Stomach (tissue), 8 donors: ENCODE measurements at regions not wholly inside any gene's neighbourhood (a gene's known extent, or its start where the extent isn't known, plus 50 kb on each side); places are given as distances from the start of the nearest gene placed in this dataset.
"Not testable (repeated sequence)": the region's sequence is repeated elsewhere in the genome, so short reads cannot be mapped to it uniquely, and the experiment has no call there.

ENCODE experiments used
- DNase-seq, 2 donors: peaks; one replicate each; pipeline versions ENCODE4 v3.0.0 to v3.0.0-alpha.2; 2013 to 2019
- H3K27ac ChIP-seq, 5 donors: fragments of 200-600 bp in 4 of 5; sonication (generic) in 4 of 5; one replicate each; pipeline ENCODE4 v1.5.1; 2013 to 2019; ENCODE audit warnings: mild to moderate bottlenecking in 1 of 5, moderate library complexity in 1 of 5
- H3K27me3 ChIP-seq, 3 donors: fragments of 200-600 bp; sonication (generic); one replicate each; pipeline ENCODE4 v1.5.1; 2017 to 2019; ENCODE audit warnings: mixed run types in 1 of 3
- H3K36me3 ChIP-seq, 4 donors: fragments of 200-600 bp; sonication (generic); 1 replicate in 3 of 4; 2 replicates in 1 of 4; pipeline ENCODE4 v1.5.1; 2016 to 2019
- H3K4me1 ChIP-seq, 4 donors: fragments of 200-600 bp; sonication (generic); one replicate each; pipeline ENCODE4 v1.5.1; 2016 to 2019
- H3K4me3 ChIP-seq, 4 donors: fragments of 200-600 bp; sonication (generic) in 3 of 4; one replicate each; pipeline ENCODE4 v1.5.1; 2016 to 2019; ENCODE audit warnings: mild to moderate bottlenecking in 1 of 4
- H3K9me3 ChIP-seq, 4 donors: fragments of 200-600 bp; sonication (generic); one replicate each; pipeline ENCODE4 v1.5.1; 2016 to 2019
- CTCF ChIP-seq, 7 experiments: fragments of 450-650 bp in 4 of 7; fragments of 200-600 bp in 3 of 7; sonication (generic) in 3 of 7; IDR thresholded peaks; one replicate each; pipeline ENCODE4 v1.5.1; 2016 to 2019; ENCODE audit warnings: antibody characterized with exemption in 7 of 7, control low read depth in 2 of 7, mild to moderate bottlenecking in 1 of 7
- EP300 ChIP-seq: sonication (generic); formaldehyde crosslinking; IDR thresholded peaks from one replicate; pipeline ENCODE4 v1.6.1; 2017; ENCODE audit warnings: antibody characterized with exemption
- POLR2A ChIP-seq, 4 donors: fragments of 450-650 bp; IDR thresholded peaks; one replicate each; pipeline ENCODE4 v1.6.1; 2016; ENCODE audit warnings: antibody characterized with exemption in 4 of 4, control low read depth in 2 of 4, mild to moderate bottlenecking in 1 of 4, moderate library complexity in 1 of 4
- POLR2AphosphoS5 ChIP-seq, 3 donors: sonication (generic); formaldehyde crosslinking; IDR thresholded peaks; one replicate each; pipeline ENCODE4 v1.6.1; 2016; ENCODE audit warnings: antibody characterized with exemption in 3 of 3
- WGBS, 5 donors: extraction: QIAGEN DNeasy Blood & Tissue Kit in 3 of 5; methylation state at CpG; one replicate each; pipeline versions ENCODE4 v1.1.5 to v1.1.7; 2013 to 2018; 5-methylcytosine and 5-hydroxymethylcytosine counted together
- intact Hi-C: fragments of 100-400 bp; cut with DNase I; formaldehyde crosslinking; loops from one replicate; pipeline ENCODE4 v1.15.1; 2023; ENCODE audit warnings: low total_unique reads
- donor health status: healthy with polysubstance abuse.
- donor health status: Bipolar disorder and iron deficiency.
- donor health status: healthy.

GRCh38 chr21:19489930-19490329, 1086.3 kb upstream of the TMPRSS15 start:
- DNase-seq = peak; percentile 10 to 32
- Histone ChIP-seq H3K9me3 (peaks cover 0 to 8% (median 3%) of the 10 kb centered on the region in 4 donors), H3K4me3 (no peak overlapping the region), H3K27ac (peak overlapping the region in 3 of 5 donors; percentile 12 to 74 (median 33)), H3K27me3 (no peaks in the 10 kb centered on the region), H3K4me1 (peaks cover 0 to 13% (median 7%) of the 10 kb centered on the region in 4 donors), H3K36me3 (no peaks in the 10 kb centered on the region)
- 10 to 28% (median 22%) methylated on average over 3 of the region's 3 CpGs for WGBS, 5 donors
- TF ChIP-seq POLR2A (IDR thresholded peaks at IDR 0.05) (no peak), EP300 (no peak), POLR2AphosphoS5 (IDR thresholded peaks at IDR 0.05) (no peak), CTCF (IDR thresholded peaks at IDR 0.05) (no peak)
- intact Hi-C loops = no loop called here

GRCh38 chr21:19490481-19490880, 1086.9 kb upstream of the TMPRSS15 start:
- H3K27me3 ChIP-seq = no peaks in the 10 kb centered on the region
- peaks cover 0 to 8% (median 3%) of the 10 kb centered on the region in 4 donors for H3K9me3 ChIP-seq
- intact Hi-C loops = no loop called here
- no peak for TF ChIP-seq CTCF (IDR thresholded peaks at IDR 0.05)
- TF ChIP-seq POLR2AphosphoS5 (IDR thresholded peaks at IDR 0.05) = peak in 2 of 3 donors; percentile 35 to 45
- peak; percentile 16 to 58 for DNase-seq
- no peak overlapping the region for H3K4me3 ChIP-seq
- peaks cover 0 to 13% (median 7%) of the 10 kb centered on the region in 4 donors for H3K4me1 ChIP-seq
- H3K27ac ChIP-seq = peak overlapping the region in 2 of 5 donors; percentile 12 to 33
- 7 to 37% (median 10%) methylated on average over 2 of the region's 2 CpGs for WGBS, 5 donors
- H3K36me3 ChIP-seq = no peaks in the 10 kb centered on the region

- H3K9me3 ChIP-seq, H3K27ac ChIP-seq, H3K4me3 ChIP-seq, intact Hi-C loops, H3K36me3 ChIP-seq, H3K27me3 ChIP-seq, H3K4me1 ChIP-seq, DNase-seq: not testable (repeated sequence)
- WGBS, 5 donors = 90 to 98% (median 96%) methylated on average over 28 to 51 of the region's 52 CpGs
Observed at GRCh38 chr21:19493437-19494241, 1090.1 kb upstream of the TMPRSS15 start.

- no peak for DNase-seq
- TF ChIP-seq POLR2AphosphoS5 (IDR thresholded peaks at IDR 0.05) (no peak), EP300 (no peak), POLR2A (IDR thresholded peaks at IDR 0.05) (no peak), CTCF (IDR thresholded peaks at IDR 0.05) (no peak)
- 85 to 96% (median 94%) methylated on average over 3 of the region's 3 CpGs for WGBS, 5 donors
Observed at GRCh38 chr21:19501115-19501514, 1097.5 kb upstream of the TMPRSS15 start.

GRCh38 chr21:19507682-19508260, 1104.2 kb upstream of the TMPRSS15 start:
- WGBS, 5 donors = 56 to 76% (median 66%) methylated on average over 3 of the region's 3 CpGs
- H3K27me3 ChIP-seq = no peaks in the 10 kb centered on the region

More at GRCh38 chr21:19501115-19501514, 1097.5 kb upstream of the TMPRSS15 start:
- no peaks in the 10 kb centered on the region for H3K27me3 ChIP-seq
- intact Hi-C loops = no loop called here
- no peaks in the 10 kb centered on the region for H3K4me1 ChIP-seq
- no peak overlapping the region for H3K27ac ChIP-seq
- H3K9me3 ChIP-seq = peaks cover 0 to 11% (median 0%) of the 10 kb centered on the region in 4 donors
- no peaks in the 10 kb centered on the region for H3K36me3 ChIP-seq
- H3K4me3 ChIP-seq = no peak overlapping the region

More at GRCh38 chr21:19507682-19508260, 1104.2 kb upstream of the TMPRSS15 start:
- intact Hi-C loops = no loop called here
- no peaks in the 10 kb centered on the region for H3K4me1 ChIP-seq
- no peak for DNase-seq
- H3K36me3 ChIP-seq = no peaks in the 10 kb centered on the region
- no peak overlapping the region for H3K27ac ChIP-seq
- no peak overlapping the region for H3K4me3 ChIP-seq
- H3K9me3 ChIP-seq = peaks cover 0 to 6% (median 6%) of the 10 kb centered on the region in 4 donors
- no peak for TF ChIP-seq EP300
- TF ChIP-seq CTCF (IDR thresholded peaks at IDR 0.05) = peak in 2 of 7 experiments; percentile 17 to 21
